HEK293T (cell line): ENCODE measurements at regions not wholly inside any gene's neighbourhood (a gene's known extent, or its start where the extent isn't known, plus 50 kb on each side); places are given as distances from the start of the nearest gene placed in this dataset.

Source experiments
- ARNT ChIP-seq: fragments of 450-650 bp; IDR thresholded peaks from 2 replicates; pipeline ENCODE4 v1.6.1; 2017; ENCODE audit warnings: mild to moderate bottlenecking
- BHLHE40 ChIP-seq: fragments of 450-650 bp; IDR thresholded peaks from 2 replicates; pipeline ENCODE4 v1.6.1; 2016; ENCODE audit warnings: mild to moderate bottlenecking, moderate library complexity, borderline replicate concordance
- CTBP1 ChIP-seq: fragments of 450-650 bp; IDR thresholded peaks from 2 replicates; pipeline ENCODE4 v1.6.1; 2016; ENCODE audit warnings: borderline replicate concordance
- ELF4 ChIP-seq: fragments of 450-650 bp; IDR thresholded peaks from 2 replicates; pipeline ENCODE4 v1.6.1; 2017; ENCODE audit warnings: antibody characterized with exemption
- FOXA1 ChIP-seq: fragments of 450-650 bp; IDR thresholded peaks from 2 replicates; pipeline ENCODE4 v1.6.1; 2016; ENCODE audit warnings: mild to moderate bottlenecking
- FOXK2 ChIP-seq: fragments of 450-650 bp; IDR thresholded peaks from 2 replicates; pipeline ENCODE4 v1.6.1; 2016; ENCODE audit warnings: mild to moderate bottlenecking
- FOXM1 ChIP-seq: fragments of 450-650 bp; IDR thresholded peaks from 2 replicates; pipeline ENCODE4 v1.6.1; 2017; ENCODE audit warnings: mild to moderate bottlenecking, borderline replicate concordance
- LEF1 ChIP-seq: fragments of 450-650 bp; IDR thresholded peaks from 2 replicates; pipeline ENCODE4 v1.6.1; 2017; ENCODE audit warnings: mild to moderate bottlenecking, borderline replicate concordance
- PKNOX1 ChIP-seq: fragments of 450-650 bp; IDR thresholded peaks from 2 replicates; pipeline ENCODE4 v1.6.1; 2016
- SP1 ChIP-seq: fragments of 450-650 bp; IDR thresholded peaks from 2 replicates; pipeline ENCODE4 v1.6.1; 2017
- SUZ12 ChIP-seq: fragments of 450-650 bp; IDR thresholded peaks from 2 replicates; pipeline ENCODE4 v1.6.1; 2016; ENCODE audit warnings: mild to moderate bottlenecking
- TARDBP ChIP-seq: fragments of 450-650 bp; IDR thresholded peaks from 2 replicates; pipeline ENCODE4 v1.6.1; 2016
- ZNF384 ChIP-seq: fragments of 450-650 bp; IDR thresholded peaks from 2 replicates; pipeline ENCODE4 v1.6.1; 2016

GRCh38 chr7:106606120-106606519 lies 54.8 kb downstream of the CCDC71L start:
- TF ChIP-seq LEF1 (no peak), FOXA1 (no peak), SP1 (no peak), PKNOX1 (no peak), ARNT (no peak), SUZ12 (no peak), TARDBP (no peak), ELF4 (no peak), BHLHE40 (no peak), FOXM1 (no peak), FOXK2 (no peak), CTBP1 (no peak), ZNF384 (no peak)
